Keratinocyte (primary cell): ENCODE measurements at regions not wholly inside any gene's neighbourhood (a gene's known extent, or its start where the extent isn't known, plus 50 kb on each side); places are given as distances from the start of the nearest gene placed in this dataset.

Experiments
- CTCF ChIP-seq, 3 experiments: IDR thresholded peaks in 1 of 3; conservative IDR thresholded peaks in 1 of 3; optimal IDR thresholded peaks in 1 of 3; 2 replicates in 2 of 3; 3 replicates in 1 of 3; pipeline versions ENCODE3 to v1.5.1; 2011; ENCODE audit warnings: low read length in 3 of 3, mild to moderate bottlenecking in 3 of 3, moderate library complexity in 2 of 3, control low read depth in 1 of 3, inconsistent platforms in 1 of 3; ENCODE audit not compliant: insufficient read depth in 2 of 3; ENCODE audit errors: extremely low read depth in 1 of 3
- EZH2 ChIP-seq: IDR thresholded peaks from one replicate; pipeline ENCODE4 v1.6.1; 2012; ENCODE audit warnings: inconsistent platforms, mild to moderate bottlenecking, low read length, moderate library complexity

- TF ChIP-seq CTCF (optimal IDR thresholded peaks at IDR 0.05 in 1 of 3, IDR thresholded peaks at IDR 0.05 in 1 of 3, conservative IDR thresholded peaks at IDR 0.05 in 1 of 3; ENCODE audit: extremely low read depth in 1 of 3, insufficient read depth in 2 of 3, low read length in 3 of 3) (no peak), EZH2 (no peak)
Measured at GRCh38 chr1:147486876-147487656, 54.2 kb upstream of the BCL9 start.
